Limb (tissue), 2 donors: ENCODE measurements at regions not wholly inside any gene's neighbourhood (a gene's known extent, or its start where the extent isn't known, plus 50 kb on each side); places are given as distances from the start of the nearest gene placed in this dataset.
"Not testable (repeated sequence)": the region's sequence is repeated elsewhere in the genome, so short reads cannot be mapped to it uniquely, and the experiment has no call there.

Source experiments
- DNase-seq, 2 donors: peaks; one replicate each; pipeline ENCODE4 v3.0.0-alpha.2; 2016; ENCODE audit errors: extremely low spot score in 2 of 2

GRCh38 chr1:200284236-200284635 is 125.6 kb downstream of the ZNF281 start:
- DNase-seq: not testable (repeated sequence)

- DNase-seq: no peak
Observed at GRCh38 chr1:200282497-200283122, 127.2 kb downstream of the ZNF281 start.

GRCh38 chr1:200281201-200281835 is 128.5 kb downstream of the ZNF281 start:
- DNase-seq: no peak

- no peak for DNase-seq
Observed at GRCh38 chr1:200279810-200280411, 129.9 kb downstream of the ZNF281 start.

GRCh38 chr1:200275816-200276453 is 133.9 kb downstream of the ZNF281 start:
- DNase-seq: no peak

GRCh38 chr1:200275415-200275814 is 134.4 kb downstream of the ZNF281 start:
- no peak for DNase-seq

GRCh38 chr1:200274116-200274515 is 135.7 kb downstream of the ZNF281 start:
- no peak for DNase-seq

GRCh38 chr1:200272481-200273068 is 137.3 kb downstream of the ZNF281 start:
- DNase-seq: no peak

GRCh38 chr1:200269256-200269655 is 140.6 kb downstream of the ZNF281 start:
- no peak for DNase-seq

- DNase-seq: no peak
Observed at GRCh38 chr1:200267937-200268336, 141.9 kb downstream of the ZNF281 start.

GRCh38 chr1:200267458-200267857 is 142.4 kb downstream of the ZNF281 start:
- no peak for DNase-seq

GRCh38 chr1:200266871-200267270 is 143.0 kb downstream of the ZNF281 start:
- no peak for DNase-seq

GRCh38 chr1:200265881-200266280 is 144.0 kb downstream of the ZNF281 start:
- DNase-seq: no peak

GRCh38 chr1:200265104-200265503 is 144.7 kb downstream of the ZNF281 start:
- DNase-seq: no peak

- no peak for DNase-seq
Observed at GRCh38 chr1:200263203-200263602, 146.6 kb downstream of the ZNF281 start.

GRCh38 chr1:200262326-200262965 is 147.4 kb downstream of the ZNF281 start:
- no peak for DNase-seq

GRCh38 chr1:200260597-200261335 is 149.1 kb downstream of the ZNF281 start:
- DNase-seq: no peak

GRCh38 chr1:200258447-200259375 is 151.1 kb downstream of the ZNF281 start:
- DNase-seq: no peak

GRCh38 chr1:200257235-200257634 is 152.6 kb downstream of the ZNF281 start:
- no peak for DNase-seq

GRCh38 chr1:200254602-200255001 is 155.2 kb downstream of the ZNF281 start:
- DNase-seq: not testable (repeated sequence)
